EH (cell line): ENCODE measurements at regions not wholly inside any gene's neighbourhood (a gene's known extent, or its start where the extent isn't known, plus 50 kb on each side); places are given as distances from the start of the nearest gene placed in this dataset.
"Not testable (repeated sequence)": the region's sequence is repeated elsewhere in the genome, so short reads cannot be mapped to it uniquely, and the experiment has no call there.

Source experiments
- DNase-seq: peaks from one replicate; pipeline ENCODE4 v3.0.0-alpha.2; 2015; ENCODE audit warnings: low read depth

DNA sequence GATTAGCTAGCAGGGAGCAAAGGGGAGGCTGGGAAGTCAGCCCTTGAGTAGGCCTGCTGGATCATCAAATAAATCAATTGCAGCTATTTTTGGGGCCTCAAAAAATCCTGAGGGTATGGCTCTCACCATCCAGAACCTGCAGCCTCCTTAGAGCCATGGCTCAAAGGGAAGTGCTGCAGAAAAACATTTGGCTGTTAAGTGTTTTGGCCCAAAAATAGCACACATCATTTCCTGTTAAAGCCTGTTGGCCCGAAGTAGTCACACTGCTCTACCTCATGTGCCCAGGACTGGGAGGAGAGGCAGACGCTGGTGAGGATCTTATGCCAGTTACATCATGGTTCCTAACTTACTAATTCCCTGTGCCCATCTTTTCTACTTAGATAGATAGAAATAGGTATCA lies 176.8 kb upstream of the PLGLB1 start:
- not testable (repeated sequence) for DNase-seq

DNA sequence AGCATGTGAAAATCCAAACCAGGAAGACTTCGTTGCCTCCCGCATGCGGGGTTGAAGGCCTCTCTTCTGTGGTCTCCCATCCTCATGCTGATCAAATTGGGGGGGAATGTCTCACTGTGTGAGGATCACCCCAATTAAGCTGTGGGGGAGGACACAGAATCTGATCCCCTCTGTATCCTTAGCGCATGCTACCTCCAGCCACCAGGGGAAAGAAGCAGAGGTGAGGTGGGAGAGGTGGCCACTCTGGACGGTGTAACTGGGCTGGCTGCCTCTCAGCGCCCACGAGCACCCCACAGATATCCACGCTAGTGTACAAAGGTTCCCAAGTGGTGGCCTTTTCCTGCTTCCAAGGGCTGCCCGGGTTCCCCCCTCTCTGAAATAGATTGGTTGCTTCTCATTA lies 177.6 kb upstream of the PLGLB1 start:
- not testable (repeated sequence) for DNase-seq

DNA sequence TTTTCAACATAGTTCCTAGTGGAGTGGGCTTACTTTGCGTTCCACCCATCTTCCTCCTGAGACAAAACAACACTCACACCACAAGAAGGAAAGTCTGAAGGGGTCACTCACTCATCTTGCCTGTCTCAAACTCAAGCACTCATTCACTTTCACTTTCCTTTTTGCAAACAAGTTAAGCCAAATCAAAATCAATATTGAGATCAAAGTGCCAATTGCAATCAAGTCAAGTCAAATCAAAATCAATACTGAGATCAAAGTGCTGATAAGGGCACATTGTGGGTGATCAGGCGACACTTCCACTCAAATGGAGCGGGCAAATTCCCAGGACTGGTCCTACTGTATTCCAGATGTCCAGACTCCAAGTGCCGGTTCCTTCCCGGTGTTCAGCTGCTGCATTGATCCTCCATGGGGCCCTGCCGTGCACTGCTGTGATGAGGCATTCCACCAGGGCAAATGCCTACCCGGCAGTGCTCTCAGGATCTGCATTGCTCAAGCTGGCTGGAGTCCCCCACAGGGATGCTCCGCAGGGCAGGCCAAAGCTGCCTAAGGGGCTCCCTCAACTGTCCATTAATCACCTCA lies 183.0 kb upstream of the PLGLB1 start:
- not testable (repeated sequence) for DNase-seq

DNA sequence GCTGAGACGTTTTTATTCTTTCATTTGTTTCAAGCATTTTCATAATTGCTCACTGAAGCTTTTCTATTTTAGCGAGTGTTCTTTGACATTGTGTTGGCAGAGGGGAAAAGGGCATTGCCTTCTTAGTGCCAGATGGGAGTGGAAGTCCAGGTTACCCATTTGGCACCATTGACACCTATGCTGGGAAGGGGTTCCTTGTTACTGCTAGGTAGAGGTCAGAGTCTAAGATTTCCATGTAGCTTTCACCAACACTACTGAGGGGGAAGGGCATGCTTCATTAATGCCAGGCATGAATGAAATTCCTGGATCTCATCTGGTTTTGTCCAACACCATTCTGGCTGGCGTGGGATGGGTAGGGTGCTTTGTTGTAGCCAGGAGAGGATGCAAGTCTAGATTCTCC lies 191.3 kb upstream of the PLGLB1 start:
- DNase-seq, result not testable (repeated sequence)

DNA sequence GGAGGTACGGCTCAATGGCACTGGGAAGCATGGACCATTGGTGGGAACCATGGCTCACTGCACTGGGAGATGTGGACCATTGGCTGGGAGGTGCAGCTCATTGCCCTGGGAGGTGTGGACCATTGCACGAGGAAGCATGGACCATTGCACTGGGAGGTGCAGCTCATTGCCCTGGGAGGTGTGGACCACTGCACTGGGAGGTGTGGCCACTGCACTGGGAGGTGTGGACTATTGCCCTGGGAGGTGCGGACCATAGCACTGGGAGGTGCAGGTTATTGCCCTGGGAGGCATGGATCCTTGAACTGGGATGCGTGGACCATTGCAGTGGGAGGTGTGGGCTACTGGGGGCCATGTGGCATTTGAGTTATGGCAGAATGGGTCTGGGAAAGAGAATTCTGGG lies 195.4 kb upstream of the PLGLB1 start:
- DNase-seq, result not testable (repeated sequence)

DNA sequence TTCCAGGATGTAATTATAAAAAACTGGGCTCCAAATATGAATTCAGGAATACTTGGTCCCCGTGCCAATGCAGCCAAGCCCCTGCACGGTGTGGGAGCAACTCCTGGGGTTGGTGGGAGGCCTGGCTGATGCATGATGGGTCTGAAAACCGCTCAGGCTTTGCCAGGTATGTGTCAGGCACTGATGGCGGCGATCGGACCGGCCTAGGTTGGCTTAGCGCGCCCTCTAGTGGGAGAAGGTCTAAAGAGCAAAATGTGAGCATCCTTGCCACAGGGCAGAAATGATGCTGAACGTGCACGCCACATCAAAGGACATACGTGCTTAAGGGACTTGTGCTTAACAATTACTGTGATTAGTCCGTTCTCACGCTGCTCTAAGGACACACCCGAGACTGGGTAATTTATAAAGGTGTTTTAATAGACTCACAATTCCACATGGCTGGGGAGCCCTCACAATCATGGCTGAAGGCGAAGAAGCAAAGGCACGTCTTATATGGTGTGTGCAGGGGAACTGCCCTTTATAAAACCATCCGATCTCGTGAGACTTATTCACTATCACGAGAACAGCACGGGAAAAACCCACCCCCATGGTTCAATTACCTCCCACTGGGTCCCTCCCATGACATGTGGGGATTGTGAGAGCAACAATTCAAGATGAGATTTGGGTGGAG lies 196.2 kb upstream of the PLGLB1 start:
- not testable (repeated sequence) for DNase-seq

- DNase-seq, result not testable (repeated sequence)
These were observed 199.0 kb upstream of the PLGLB1 start for GRCh38 chr2:87220651-87221050.

DNA sequence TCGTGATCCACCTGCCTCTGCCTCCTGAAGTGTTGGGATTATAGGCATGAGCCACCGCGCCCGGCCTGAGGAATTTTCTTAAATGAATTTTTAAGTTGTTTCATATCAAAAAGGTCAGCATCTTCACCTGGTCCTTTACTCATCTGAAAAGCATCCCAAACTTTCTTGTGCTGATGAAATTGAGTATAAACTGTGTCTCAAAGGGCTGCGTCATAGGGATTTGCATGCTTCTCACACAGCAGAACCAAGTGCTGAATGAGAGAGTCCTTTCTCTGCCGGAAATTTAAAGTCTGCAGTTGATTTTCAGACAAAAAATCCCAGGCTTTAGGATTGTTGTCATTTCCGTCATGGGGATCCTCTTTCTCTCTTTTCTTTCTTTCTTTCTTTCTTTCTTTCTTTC lies 200.5 kb upstream of the PLGLB1 start:
- DNase-seq, result peak; percentile 68

DNA sequence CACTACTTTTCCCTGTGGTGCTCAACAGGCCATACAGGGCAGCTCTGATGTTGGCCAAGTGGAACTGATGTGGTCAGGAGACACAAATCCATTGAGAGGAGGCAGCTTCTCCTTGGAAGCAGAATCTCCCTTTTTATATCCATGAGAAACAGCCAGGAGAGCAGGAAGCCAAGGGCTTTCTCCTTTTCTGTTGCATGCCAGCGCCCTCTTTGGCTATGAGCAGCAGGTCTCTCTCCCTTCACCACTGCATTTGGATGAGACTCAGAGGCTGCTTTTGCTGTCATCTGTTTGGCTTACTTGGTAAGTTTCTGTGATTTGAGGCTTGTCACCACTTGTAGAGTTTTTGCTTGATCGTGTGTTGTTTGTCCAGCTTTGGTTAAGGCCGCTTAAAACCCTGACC lies 202.2 kb upstream of the PLGLB1 start:
- not testable (repeated sequence) for DNase-seq

DNA sequence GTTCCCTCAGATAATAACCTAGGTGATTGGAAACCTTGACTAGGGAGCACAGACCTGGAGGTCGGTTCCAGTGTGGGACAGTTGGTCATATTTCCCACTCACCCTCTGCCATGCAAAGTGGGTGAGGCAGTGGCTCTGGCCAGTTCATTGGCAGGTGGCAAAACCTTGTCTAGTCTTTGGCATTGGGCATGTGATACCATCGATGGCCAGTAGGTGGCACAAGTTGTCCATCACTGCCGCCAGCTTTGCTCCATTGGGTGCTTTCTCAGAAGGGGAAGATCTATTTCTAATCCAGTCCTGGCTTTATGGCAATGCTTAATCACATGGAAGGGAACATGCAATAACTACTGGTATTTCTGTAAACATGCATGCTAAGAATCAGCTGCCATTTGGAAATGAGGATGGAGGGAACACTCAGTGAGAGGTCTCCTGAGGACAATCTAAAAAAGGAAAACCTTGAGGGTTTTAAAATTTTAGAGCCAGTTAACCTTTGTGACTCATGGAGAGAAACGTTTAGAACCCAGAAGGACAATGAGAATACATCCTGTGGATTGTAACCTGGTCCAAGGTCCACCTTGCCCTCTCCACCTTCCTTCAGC lies 207.5 kb upstream of the PLGLB1 start:
- peak; percentile 68 for DNase-seq

DNA sequence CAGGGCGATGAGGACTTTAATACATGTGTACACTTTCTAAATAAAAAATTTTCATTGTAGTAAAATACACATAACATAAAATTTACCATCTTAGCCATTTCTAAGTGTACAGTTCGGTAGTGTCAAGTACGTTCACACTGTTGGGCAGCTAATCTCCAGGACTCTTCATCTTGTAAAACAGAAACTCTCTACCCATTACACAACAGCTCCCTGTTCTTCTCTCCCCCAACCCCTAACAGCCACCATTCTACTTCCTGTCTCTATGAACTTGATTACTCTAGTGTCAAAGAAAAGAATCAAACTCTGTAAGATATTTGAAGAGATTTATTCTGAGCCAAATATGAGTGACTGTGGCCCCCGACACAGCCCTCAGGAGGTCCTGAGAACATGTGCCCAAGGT lies 208.3 kb upstream of the PLGLB1 start:
- not testable (repeated sequence) for DNase-seq

- DNase-seq, result not testable (repeated sequence)
These were observed 213.8 kb upstream of the PLGLB1 start for GRCh38 chr2:87235333-87235981.

DNA sequence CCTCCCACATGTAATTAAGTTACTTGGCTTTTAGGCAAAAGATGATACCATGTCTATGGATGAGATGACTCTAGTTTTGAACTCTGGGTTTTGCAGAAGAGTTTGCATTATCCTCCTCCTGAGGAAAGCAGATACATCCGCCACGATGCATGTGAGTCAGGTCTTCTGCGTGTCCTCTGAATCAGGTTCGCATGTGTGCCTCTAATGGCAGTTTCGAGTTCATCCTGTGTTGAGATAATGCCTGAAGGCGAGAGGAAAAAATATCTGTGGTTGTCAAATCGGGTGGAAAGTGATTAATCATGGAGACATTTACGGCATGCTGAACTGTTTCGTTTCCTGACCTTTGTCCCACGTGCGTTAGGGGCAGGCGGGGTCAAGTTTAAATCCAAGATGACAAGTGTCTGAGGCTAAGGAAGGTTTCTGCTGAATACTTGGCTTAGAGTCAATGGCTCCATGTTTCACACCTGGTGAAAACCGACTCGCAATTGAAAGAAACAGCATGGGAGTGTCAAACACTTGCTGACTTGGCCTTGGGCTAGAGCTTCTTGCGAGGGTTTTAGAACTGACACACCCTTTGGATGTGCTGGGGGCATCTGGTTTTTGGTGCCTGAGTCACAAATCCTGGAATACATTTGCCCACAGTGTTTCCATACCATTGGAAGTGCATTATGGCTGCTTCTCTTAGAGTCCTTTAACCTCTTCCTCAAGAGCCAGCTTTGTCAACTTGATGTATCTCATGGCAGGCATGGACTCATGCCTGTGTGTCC lies 216.1 kb upstream of the PLGLB1 start:
- DNase-seq, result peak; percentile 64

DNA sequence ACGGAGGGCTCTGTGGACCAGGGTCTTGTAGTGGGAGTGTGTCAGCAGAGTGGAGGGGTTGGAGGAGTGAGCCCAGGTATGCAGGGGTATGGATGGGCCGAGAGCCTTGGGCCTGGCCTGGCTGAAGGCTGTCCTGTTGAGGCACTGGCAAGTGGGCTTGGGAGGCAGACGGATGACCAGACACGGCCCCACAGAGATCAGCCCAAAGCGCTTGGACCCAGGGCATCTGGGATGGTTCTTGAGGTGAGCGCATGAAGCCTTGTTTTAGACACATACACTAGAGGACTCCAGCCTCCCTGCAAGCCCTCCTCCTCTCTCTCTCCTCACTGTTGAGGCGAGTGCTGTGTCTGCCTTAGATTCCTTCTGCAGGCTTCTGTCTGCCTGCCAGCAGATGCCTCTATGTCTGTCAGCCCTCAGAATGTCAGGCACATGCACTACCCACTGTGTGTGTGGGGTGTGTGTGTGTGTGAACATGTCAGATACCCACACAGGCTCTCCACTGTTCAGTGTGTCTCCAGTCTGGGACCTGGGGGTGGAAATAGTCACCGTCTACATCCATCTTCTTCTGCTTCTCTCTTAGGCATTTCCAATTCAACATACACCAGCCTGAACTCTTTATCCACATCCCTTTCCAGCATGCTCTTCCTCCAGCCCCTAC lies 218.0 kb upstream of the PLGLB1 start:
- peak; percentile 61 for DNase-seq

GRCh38 chr2:87246066-87246717 lies 224.5 kb upstream of the PLGLB1 start:
- peak; percentile 60 for DNase-seq

GRCh38 chr2:87252046-87252445 lies 230.4 kb upstream of the PLGLB1 start:
- DNase-seq, result not testable (repeated sequence)

- DNase-seq, result not testable (repeated sequence)
These were observed 232.9 kb upstream of the PLGLB1 start for GRCh38 chr2:87254562-87254961.

- not testable (repeated sequence) for DNase-seq
These were observed 233.8 kb upstream of the PLGLB1 start for GRCh38 chr2:87255410-87255809.

DNA sequence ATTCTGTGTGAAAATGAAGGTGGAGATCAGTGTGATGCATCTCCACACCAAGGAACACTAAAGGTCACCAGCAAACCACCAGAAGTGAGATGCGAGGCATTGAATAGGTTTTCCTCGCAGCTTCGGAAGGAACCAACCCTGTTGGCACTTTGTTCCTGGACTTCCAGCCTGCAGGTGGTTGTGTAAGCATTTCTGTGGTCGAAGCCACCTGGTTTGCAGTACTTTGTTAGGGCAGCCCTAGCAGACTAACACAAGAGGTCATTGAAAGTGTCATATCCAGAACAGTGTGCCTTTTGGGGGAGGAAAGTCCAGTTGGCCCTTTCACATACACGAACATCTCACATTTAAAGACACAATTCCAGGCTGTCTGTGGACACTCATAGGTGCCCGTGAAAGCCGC lies 237.2 kb upstream of the PLGLB1 start:
- DNase-seq, result not testable (repeated sequence)

- not testable (repeated sequence) for DNase-seq
These were observed 240.6 kb upstream of the PLGLB1 start for GRCh38 chr2:87262184-87262702.
